ENCODE measurements at regions not wholly inside any gene's neighbourhood (a gene's known extent, or its start where the extent isn't known, plus 50 kb on each side); places are given as distances from the start of the nearest gene placed in this dataset.
"Not testable (repeated sequence)": the region's sequence is repeated elsewhere in the genome, so short reads cannot be mapped to it uniquely, and the experiment has no call there.

GRCh38 chr20:57813509-57814269 is 103.9 kb upstream of the PMEPA1 start:
- DNase-seq = no peak

GRCh38 chr20:57812632-57813031 is 102.8 kb upstream of the PMEPA1 start:
- DNase-seq = not testable (repeated sequence)

- DNase-seq = no peak
Observed at GRCh38 chr20:57811374-57812020, 101.7 kb upstream of the PMEPA1 start.

GRCh38 chr20:57810511-57811373 is 100.9 kb upstream of the PMEPA1 start:
- no peak for DNase-seq

GRCh38 chr20:57809661-57810172 is 99.9 kb upstream of the PMEPA1 start:
- no peak for DNase-seq

GRCh38 chr20:57809149-57809548 is 99.3 kb upstream of the PMEPA1 start:
- no peak for DNase-seq

- DNase-seq = no peak
Observed at GRCh38 chr20:57808264-57809070, 98.7 kb upstream of the PMEPA1 start.

GRCh38 chr20:57807401-57808263 is 97.8 kb upstream of the PMEPA1 start:
- DNase-seq = no peak

- no peak for DNase-seq
Observed at GRCh38 chr20:57806975-57807374, 97.2 kb upstream of the PMEPA1 start.

GRCh38 chr20:57806476-57806875 is 96.7 kb upstream of the PMEPA1 start:
- no peak for DNase-seq

- no peak for DNase-seq
Observed at GRCh38 chr20:57805747-57806146, 95.9 kb upstream of the PMEPA1 start.

GRCh38 chr20:57804470-57805250 is 94.8 kb upstream of the PMEPA1 start:
- no peak for DNase-seq

GRCh38 chr20:57803508-57804005 is 93.7 kb upstream of the PMEPA1 start:
- no peak for DNase-seq

GRCh38 chr20:57802765-57803507 is 93.1 kb upstream of the PMEPA1 start:
- no peak for DNase-seq

- DNase-seq = no peak
Observed at GRCh38 chr20:57801581-57801980, 91.8 kb upstream of the PMEPA1 start.

GRCh38 chr20:57800791-57801430 is 91.1 kb upstream of the PMEPA1 start:
- no peak for DNase-seq

GRCh38 chr20:57797401-57797800 is 87.6 kb upstream of the PMEPA1 start:
- no peak for DNase-seq

GRCh38 chr20:57795977-57796560 is 86.3 kb upstream of the PMEPA1 start:
- no peak for DNase-seq

- no peak for DNase-seq
Observed at GRCh38 chr20:57795342-57795697, 85.5 kb upstream of the PMEPA1 start.

Measured in NCI-H1436 (cell line).